Activated T-cell treated with anti-CD3 and anti-CD28 coated beads, Interleukin-2, amount 50 U/mL, for 48 hours (primary cell): ENCODE measurements at regions not wholly inside any gene's neighbourhood (a gene's known extent, or its start where the extent isn't known, plus 50 kb on each side); places are given as distances from the start of the nearest gene placed in this dataset.
"Not testable (repeated sequence)": the region's sequence is repeated elsewhere in the genome, so short reads cannot be mapped to it uniquely, and the experiment has no call there.

Source experiments
- DNase-seq, 2 experiments: peaks; one replicate each; pipeline ENCODE4 v3.0.0-alpha.2; 2020

- no peak for DNase-seq
Measured at GRCh38 chr12:107600581-107601144, 84.9 kb upstream of the PWP1 start.

GRCh38 chr12:107602446-107602845, 83.2 kb upstream of the PWP1 start:
- DNase-seq, result no peak

- DNase-seq, result no peak
Measured at GRCh38 chr12:107605293-107605692, 80.3 kb upstream of the PWP1 start.

- peak; percentile 83 for DNase-seq
Measured at GRCh38 chr12:107607464-107608392, 77.9 kb upstream of the PWP1 start.

GRCh38 chr12:107608779-107609178, 76.8 kb upstream of the PWP1 start:
- not testable (repeated sequence) for DNase-seq

GRCh38 chr12:107610021-107610859, 75.4 kb upstream of the PWP1 start:
- DNase-seq, result peak; percentile 34 to 42

- no peak for DNase-seq
Measured at GRCh38 chr12:107612508-107612907, 73.1 kb upstream of the PWP1 start.

GRCh38 chr12:107616941-107617340, 68.7 kb upstream of the PWP1 start:
- DNase-seq, result no peak

- DNase-seq, result no peak
Measured at GRCh38 chr12:107618106-107618505, 67.5 kb upstream of the PWP1 start.

GRCh38 chr12:107619831-107620230, 65.8 kb upstream of the PWP1 start:
- DNase-seq, result no peak

- peak; percentile 22 for DNase-seq
Measured at GRCh38 chr12:107622001-107622400, 63.6 kb upstream of the PWP1 start.

GRCh38 chr12:107624493-107624892, 61.1 kb upstream of the PWP1 start:
- DNase-seq, result no peak

- DNase-seq, result no peak
Measured at GRCh38 chr12:107631715-107632114, 53.9 kb upstream of the PWP1 start.

- no peak for DNase-seq
Measured at GRCh38 chr12:107632246-107632645, 53.4 kb upstream of the PWP1 start.

- no peak for DNase-seq
Measured at GRCh38 chr12:107634530-107634929, 51.1 kb upstream of the PWP1 start.

- no peak for DNase-seq
Measured at GRCh38 chr12:107635139-107635538, 50.5 kb upstream of the PWP1 start.
